Panc1 (cell line): ENCODE measurements at regions not wholly inside any gene's neighbourhood (a gene's known extent, or its start where the extent isn't known, plus 50 kb on each side); places are given as distances from the start of the nearest gene placed in this dataset.

ENCODE experiments used
- TCF7L2 ChIP-seq: IDR thresholded peaks from 2 replicates; pipeline ENCODE4 v1.6.1; 2011; ENCODE audit warnings: mild to moderate bottlenecking, low read depth, low read length, inconsistent platforms
- TF ChIP-seq, protein P1 (sequence below): fragments of 450-650 bp; IDR thresholded peaks from 2 replicates; pipeline ENCODE4 v1.5.1; 2017; ENCODE audit warnings: mild to moderate bottlenecking

DNA sequence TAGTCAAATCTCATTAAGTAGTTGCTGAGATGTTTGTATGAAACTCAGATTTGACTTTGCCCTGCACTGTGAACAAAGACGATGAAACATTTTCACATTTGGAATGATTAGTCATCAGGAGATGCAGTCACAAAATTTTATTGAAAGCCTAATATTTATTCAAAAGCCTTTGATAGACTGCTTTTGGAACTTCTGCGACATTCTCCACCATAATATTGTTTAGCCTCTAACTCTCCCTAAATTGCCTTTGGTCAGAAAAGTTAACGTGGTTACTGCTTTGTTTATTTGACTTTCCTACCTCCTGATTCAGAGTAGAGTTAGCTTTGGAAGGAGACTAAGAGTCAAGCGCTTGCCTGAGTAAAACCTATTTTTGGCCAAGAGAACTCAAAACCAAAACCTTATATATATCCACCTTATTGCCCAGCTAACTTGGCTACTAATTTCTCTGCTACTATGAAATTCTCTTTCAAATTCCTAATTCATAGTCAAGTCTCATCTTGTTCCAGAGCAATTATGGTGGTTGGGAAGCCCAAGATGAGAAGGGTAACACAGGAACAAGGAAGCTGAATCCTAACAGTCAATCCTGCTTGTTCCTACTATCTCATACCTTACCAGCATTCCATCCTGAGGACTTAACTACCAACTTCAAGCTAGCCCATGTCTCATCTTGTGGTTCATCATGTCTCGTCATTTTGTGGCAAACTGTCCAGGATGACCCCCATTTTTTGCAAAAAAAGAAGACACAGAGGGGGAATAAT lies 429.6 kb downstream of the USP25 start:
- TF ChIP-seq TCF7L2: no peak
- TF ChIP-seq, protein P1, sequence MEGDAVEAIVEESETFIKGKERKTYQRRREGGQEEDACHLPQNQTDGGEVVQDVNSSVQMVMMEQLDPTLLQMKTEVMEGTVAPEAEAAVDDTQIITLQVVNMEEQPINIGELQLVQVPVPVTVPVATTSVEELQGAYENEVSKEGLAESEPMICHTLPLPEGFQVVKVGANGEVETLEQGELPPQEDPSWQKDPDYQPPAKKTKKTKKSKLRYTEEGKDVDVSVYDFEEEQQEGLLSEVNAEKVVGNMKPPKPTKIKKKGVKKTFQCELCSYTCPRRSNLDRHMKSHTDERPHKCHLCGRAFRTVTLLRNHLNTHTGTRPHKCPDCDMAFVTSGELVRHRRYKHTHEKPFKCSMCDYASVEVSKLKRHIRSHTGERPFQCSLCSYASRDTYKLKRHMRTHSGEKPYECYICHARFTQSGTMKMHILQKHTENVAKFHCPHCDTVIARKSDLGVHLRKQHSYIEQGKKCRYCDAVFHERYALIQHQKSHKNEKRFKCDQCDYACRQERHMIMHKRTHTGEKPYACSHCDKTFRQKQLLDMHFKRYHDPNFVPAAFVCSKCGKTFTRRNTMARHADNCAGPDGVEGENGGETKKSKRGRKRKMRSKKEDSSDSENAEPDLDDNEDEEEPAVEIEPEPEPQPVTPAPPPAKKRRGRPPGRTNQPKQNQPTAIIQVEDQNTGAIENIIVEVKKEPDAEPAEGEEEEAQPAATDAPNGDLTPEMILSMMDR: no peak
